Muscle layer of duodenum (tissue), 2 donors: ENCODE measurements at regions not wholly inside any gene's neighbourhood (a gene's known extent, or its start where the extent isn't known, plus 50 kb on each side); places are given as distances from the start of the nearest gene placed in this dataset.

ENCODE experiments used
- H3K27ac ChIP-seq: one replicate; pipeline ENCODE4 v1.7.0; 2013; ENCODE audit warnings: mild to moderate bottlenecking, low read length
- H3K27me3 ChIP-seq: one replicate; pipeline ENCODE4 v1.7.0; 2013; ENCODE audit warnings: low read depth, mild to moderate bottlenecking, control low read depth, low read length
- H3K36me3 ChIP-seq, 2 donors: one replicate each; pipeline ENCODE4 v1.7.0; 2013; ENCODE audit warnings: low read length in 2 of 2, control low read depth in 1 of 2, mild to moderate bottlenecking in 1 of 2; ENCODE audit not compliant: insufficient read depth in 2 of 2, control insufficient read depth in 1 of 2
- H3K4me1 ChIP-seq, 2 donors: one replicate each; pipeline ENCODE4 v1.7.0; 2013; ENCODE audit warnings: low read length in 2 of 2, mild to moderate bottlenecking in 2 of 2, control low read depth in 1 of 2, moderate library complexity in 1 of 2; ENCODE audit not compliant: insufficient read depth in 2 of 2, control insufficient read depth in 1 of 2
- H3K4me3 ChIP-seq, 2 donors: one replicate each; pipeline ENCODE4 v1.7.0; 2013; ENCODE audit warnings: low read length in 2 of 2, low read depth in 1 of 2, mild to moderate bottlenecking in 1 of 2
- H3K9me3 ChIP-seq, 2 donors: one replicate each; pipeline ENCODE4 v1.7.0; 2013; ENCODE audit warnings: low read length in 2 of 2, control low read depth in 1 of 2, mild to moderate bottlenecking in 1 of 2; ENCODE audit not compliant: control insufficient read depth in 1 of 2
- donor health status: healthy.

- Histone ChIP-seq H3K9me3 (no peaks in the 10 kb centered on the region), H3K4me3 (no peak overlapping the region), H3K36me3 (no peaks in the 10 kb centered on the region), H3K4me1 (no peaks in the 10 kb centered on the region), H3K27ac (no peak overlapping the region), H3K27me3 (no peaks in the 10 kb centered on the region)
These were observed 157.4 kb downstream of the KIF26A start for GRCh38 chr14:104295681-104296387.

GRCh38 chr14:104296388-104297312 is 158.3 kb downstream of the KIF26A start:
- no peaks in the 10 kb centered on the region for H3K27me3 ChIP-seq
- H3K27ac ChIP-seq: no peak overlapping the region

GRCh38 chr14:104297313-104297704 is 158.9 kb downstream of the KIF26A start:
- Histone ChIP-seq H3K27ac (no peak overlapping the region), H3K36me3 (no peaks in the 10 kb centered on the region), H3K4me3 (no peak overlapping the region), H3K9me3 (no peaks in the 10 kb centered on the region), H3K27me3 (no peaks in the 10 kb centered on the region), H3K4me1 (no peaks in the 10 kb centered on the region)

More at GRCh38 chr14:104296388-104297312, 158.3 kb downstream of the KIF26A start:
- no peak overlapping the region for H3K4me3 ChIP-seq
- no peaks in the 10 kb centered on the region for H3K36me3 ChIP-seq
- H3K4me1 ChIP-seq: no peaks in the 10 kb centered on the region
- no peaks in the 10 kb centered on the region for H3K9me3 ChIP-seq

GRCh38 chr14:104297721-104298401 is 159.5 kb downstream of the KIF26A start:
- Histone ChIP-seq H3K4me3 (no peak overlapping the region), H3K4me1 (no peaks in the 10 kb centered on the region), H3K36me3 (no peaks in the 10 kb centered on the region), H3K27ac (no peak overlapping the region), H3K27me3 (no peaks in the 10 kb centered on the region), H3K9me3 (no peaks in the 10 kb centered on the region)

- Histone ChIP-seq H3K9me3 (no peaks in the 10 kb centered on the region), H3K36me3 (no peaks in the 10 kb centered on the region), H3K27me3 (no peaks in the 10 kb centered on the region), H3K4me3 (no peak overlapping the region), H3K27ac (no peak overlapping the region), H3K4me1 (no peaks in the 10 kb centered on the region)
These were observed 160.1 kb downstream of the KIF26A start for GRCh38 chr14:104298458-104298857.

- H3K4me1 ChIP-seq: no peaks in the 10 kb centered on the region
- H3K27me3 ChIP-seq: no peaks in the 10 kb centered on the region
- no peak overlapping the region for H3K4me3 ChIP-seq
- H3K27ac ChIP-seq: no peak overlapping the region
- H3K9me3 ChIP-seq: no peaks in the 10 kb centered on the region
- no peaks in the 10 kb centered on the region for H3K36me3 ChIP-seq
These were observed 161.8 kb downstream of the KIF26A start for GRCh38 chr14:104299993-104300761.

- no peaks in the 10 kb centered on the region for H3K27me3 ChIP-seq
- no peak overlapping the region for H3K4me3 ChIP-seq
- no peaks in the 10 kb centered on the region for H3K9me3 ChIP-seq
- H3K27ac ChIP-seq: no peak overlapping the region
- H3K36me3 ChIP-seq: no peaks in the 10 kb centered on the region
- no peaks in the 10 kb centered on the region for H3K4me1 ChIP-seq
These were observed 163.5 kb downstream of the KIF26A start for GRCh38 chr14:104301731-104302460.

- H3K27me3 ChIP-seq: no peaks in the 10 kb centered on the region
These were observed 164.5 kb downstream of the KIF26A start for GRCh38 chr14:104302794-104303405.

GRCh38 chr14:104303705-104304425 is 165.5 kb downstream of the KIF26A start:
- Histone ChIP-seq H3K4me1 (no peaks in the 10 kb centered on the region), H3K9me3 (no peaks in the 10 kb centered on the region), H3K36me3 (no peaks in the 10 kb centered on the region), H3K27me3 (no peaks in the 10 kb centered on the region), H3K27ac (no peak overlapping the region), H3K4me3 (no peak overlapping the region)

More at GRCh38 chr14:104302794-104303405, 164.5 kb downstream of the KIF26A start:
- H3K4me1 ChIP-seq: no peaks in the 10 kb centered on the region
- H3K4me3 ChIP-seq: no peak overlapping the region
- no peaks in the 10 kb centered on the region for H3K36me3 ChIP-seq
- no peaks in the 10 kb centered on the region for H3K9me3 ChIP-seq
- no peak overlapping the region for H3K27ac ChIP-seq
